ELF-1 (cell line): ENCODE measurements at regions not wholly inside any gene's neighbourhood (a gene's known extent, or its start where the extent isn't known, plus 50 kb on each side); places are given as distances from the start of the nearest gene placed in this dataset.
A peak's percentile ranks its signal among the peaks of the same experiment; 100 is the strongest.

ENCODE experiments used
- DNase-seq: peaks from one replicate; pipeline ENCODE4 v3.0.0-alpha.2; 2016; ENCODE audit warnings: low read depth, low spot score

GRCh38 chr3:178475062-178475461, 61.2 kb upstream of the KCNMB2 start:
- peak; percentile 3 for DNase-seq

DNA sequence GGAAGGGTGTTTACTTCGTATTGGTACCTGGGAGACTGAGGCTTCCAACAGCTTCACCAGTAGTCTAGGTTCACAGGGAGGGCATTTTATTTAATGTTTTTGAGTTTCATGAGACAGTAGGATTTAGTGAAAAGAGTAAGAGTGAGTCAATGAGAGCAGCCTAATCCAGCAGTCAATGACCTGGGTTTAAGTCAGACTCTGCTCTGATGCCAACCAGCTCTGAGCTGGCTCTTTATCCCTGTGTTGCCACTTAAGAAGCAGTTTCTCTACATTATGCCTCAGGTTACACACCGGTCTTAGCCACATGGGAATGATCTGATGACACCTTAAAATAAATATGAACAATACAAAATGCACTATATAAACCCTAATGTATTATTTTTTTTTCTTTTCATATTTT, 59.4 kb upstream of the KCNMB2 start:
- DNase-seq = no peak

- DNase-seq = no peak
These were observed 56.8 kb upstream of the KCNMB2 start for GRCh38 chr3:178479446-178479845.

DNA sequence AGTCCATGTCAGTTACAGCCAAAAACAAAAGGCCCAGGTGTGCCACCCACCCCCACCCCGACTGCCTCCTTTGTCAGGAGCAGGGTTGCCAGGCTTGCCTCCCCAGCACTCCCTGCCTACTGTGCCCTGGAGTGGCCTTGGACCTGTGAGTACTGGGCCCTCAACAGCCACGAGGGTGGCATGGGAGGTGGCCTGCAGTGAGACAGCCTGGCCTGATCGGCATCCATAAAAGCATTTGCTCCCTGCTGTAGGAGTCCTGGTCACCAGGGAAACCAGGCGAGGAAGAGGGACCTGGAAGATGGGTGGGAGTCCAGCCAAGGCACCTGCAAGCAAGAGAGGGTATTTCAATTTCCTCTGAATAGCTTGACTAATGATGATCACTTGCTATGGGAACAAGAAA, 56.4 kb upstream of the KCNMB2 start:
- DNase-seq = no peak

DNA sequence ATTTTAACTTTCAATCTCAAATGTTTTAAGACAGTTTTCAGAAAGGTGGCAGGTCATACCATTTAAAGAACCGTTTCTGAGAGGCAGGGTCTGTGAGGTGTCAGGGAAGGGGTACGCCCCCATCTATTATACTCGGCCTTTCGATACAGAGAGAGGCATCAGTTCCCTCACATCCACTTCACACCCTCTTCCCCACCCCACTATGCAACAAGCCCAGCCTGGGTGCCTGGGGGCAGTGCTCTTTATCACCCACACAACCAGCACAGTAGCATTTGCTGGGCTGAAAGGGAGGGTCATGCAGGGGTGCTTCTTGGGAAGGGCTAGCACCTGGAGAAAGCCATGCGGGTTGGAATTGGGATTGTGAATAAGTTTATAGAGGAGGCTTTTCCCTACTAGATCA, 56.0 kb upstream of the KCNMB2 start:
- no peak for DNase-seq

- no peak for DNase-seq
These were observed 55.4 kb upstream of the KCNMB2 start for GRCh38 chr3:178480795-178481194.

DNA sequence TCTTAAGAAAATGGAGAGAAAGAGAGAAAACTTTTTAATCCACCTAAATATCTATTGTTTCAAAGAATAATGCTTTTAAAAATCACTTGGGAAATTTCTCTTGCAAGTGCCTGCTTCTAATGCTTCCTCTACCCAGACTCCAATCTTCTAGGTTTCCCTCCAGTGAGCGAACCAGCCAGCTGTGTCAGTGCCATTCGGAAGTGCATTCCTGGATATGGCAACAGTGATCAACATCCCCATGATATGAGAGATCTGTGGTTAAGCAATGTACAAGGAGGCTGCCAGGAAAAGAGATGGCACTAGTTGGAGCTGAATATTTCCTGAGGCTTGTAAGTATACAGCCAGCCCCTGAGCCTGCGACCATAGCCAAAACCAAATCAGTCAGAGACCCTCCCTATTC, 53.3 kb upstream of the KCNMB2 start:
- no peak for DNase-seq

- no peak for DNase-seq
These were observed 52.5 kb upstream of the KCNMB2 start for GRCh38 chr3:178483704-178484103.

DNA sequence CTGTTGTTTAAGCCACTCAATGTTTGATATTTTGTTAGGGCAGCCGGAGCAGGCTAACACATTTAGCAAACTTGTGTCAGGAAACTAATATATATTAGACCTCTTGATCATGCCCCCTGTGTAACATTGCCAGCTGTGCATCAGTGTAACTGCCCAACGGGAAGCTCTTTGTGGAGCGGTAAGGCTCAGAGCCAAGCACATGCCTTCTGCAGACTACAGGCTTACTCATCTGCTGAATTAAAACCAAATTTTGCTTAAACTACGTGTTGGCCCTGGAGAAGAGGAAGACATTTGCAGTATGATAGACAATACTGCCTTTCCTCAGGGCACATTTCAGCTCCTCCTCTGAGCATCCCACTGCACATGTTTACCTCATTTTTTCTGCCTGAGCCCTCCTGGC, 50.5 kb upstream of the KCNMB2 start:
- no peak for DNase-seq
